ENCODE measurements at regions not wholly inside any gene's neighbourhood (a gene's known extent, or its start where the extent isn't known, plus 50 kb on each side); places are given as distances from the start of the nearest gene placed in this dataset.

DNA sequence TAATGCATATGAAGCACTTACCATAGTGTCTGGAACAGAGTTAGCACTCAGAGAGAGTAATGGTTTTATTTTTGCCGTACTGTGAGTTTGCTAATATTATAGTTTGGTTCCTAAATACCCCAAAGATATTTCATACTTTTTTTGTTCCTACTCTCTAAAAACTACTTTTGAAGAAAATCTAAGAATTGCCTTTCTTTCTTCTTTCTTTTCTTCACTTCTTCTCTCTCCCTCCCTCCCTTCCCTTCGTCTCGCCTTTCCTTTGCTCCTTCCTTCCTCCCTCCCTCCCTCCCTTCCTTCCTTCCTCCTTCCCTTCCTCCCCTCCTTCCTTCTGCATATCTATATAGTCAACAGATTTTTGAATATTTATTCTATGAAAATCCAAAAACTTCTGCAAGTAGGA lies 351.7 kb upstream of the RSPO3 start:
- TF ChIP-seq POLR2A (IDR thresholded peaks at IDR 0.05; ENCODE audit: low read depth, low read length) (no peak), TAF1 (IDR thresholded peaks at IDR 0.05; ENCODE audit: borderline replicate concordance, low read depth, low read length) (no peak)
